DND-41 (cell line): ENCODE measurements at regions not wholly inside any gene's neighbourhood (a gene's known extent, or its start where the extent isn't known, plus 50 kb on each side); places are given as distances from the start of the nearest gene placed in this dataset.

Source experiments
- CTCF ChIP-seq: IDR thresholded peaks from 2 replicates; pipeline ENCODE4 v1.5.1; 2012; ENCODE audit warnings: borderline replicate concordance, low read length, moderate library complexity, mild to moderate bottlenecking; ENCODE audit not compliant: poor library complexity, severe bottlenecking; ENCODE audit errors: extremely low read depth
- EZH2 ChIP-seq: IDR thresholded peaks from 3 replicates; pipeline ENCODE4 v1.6.1; 2012; ENCODE audit warnings: borderline replicate concordance, low read depth, mild to moderate bottlenecking, moderate library complexity, low read length, inconsistent platforms; ENCODE audit not compliant: severe bottlenecking

- no peak for TF ChIP-seq CTCF
- no peak for TF ChIP-seq EZH2
Observed at GRCh38 chr11:90343673-90344072, 120.8 kb upstream of the CHORDC1 start.
